Liver (tissue), 3 donors: ENCODE measurements at regions not wholly inside any gene's neighbourhood (a gene's known extent, or its start where the extent isn't known, plus 50 kb on each side); places are given as distances from the start of the nearest gene placed in this dataset.

Experiments used
- HNF4A ChIP-seq, 2 donors: conservative IDR thresholded peaks; 2 replicates each; pipeline ENCODE4 v1.6.1; 2016; ENCODE audit warnings: antibody characterized with exemption in 2 of 2, mild to moderate bottlenecking in 2 of 2
- JUND ChIP-seq, 2 donors: IDR thresholded peaks; 2 replicates each; pipeline ENCODE4 v1.6.1; 2016; ENCODE audit warnings: antibody characterized with exemption in 2 of 2
- RXRA ChIP-seq, 2 donors: IDR thresholded peaks; 2 replicates each; pipeline ENCODE4 v1.6.1; 2017 to 2018; ENCODE audit warnings: antibody characterized with exemption in 2 of 2, mild to moderate bottlenecking in 1 of 2
- SP1 ChIP-seq: IDR thresholded peaks from 2 replicates; pipeline ENCODE4 v1.6.1; 2018; ENCODE audit warnings: antibody characterized with exemption, mild to moderate bottlenecking
- TAF1 ChIP-seq: conservative IDR thresholded peaks from 2 replicates; pipeline ENCODE4 v1.6.1; 2016; ENCODE audit warnings: antibody characterized with exemption, mild to moderate bottlenecking
- YY1 ChIP-seq: IDR thresholded peaks from 2 replicates; pipeline ENCODE4 v1.6.1; 2016; ENCODE audit warnings: antibody characterized with exemption, mild to moderate bottlenecking
- ZBTB33 ChIP-seq: IDR thresholded peaks from 2 replicates; pipeline ENCODE4 v1.6.1; 2016; ENCODE audit warnings: antibody characterized with exemption
- TF ChIP-seq, protein P1 (sequence below): fragments of 150-350 bp; IDR thresholded peaks from 2 replicates; pipeline ENCODE4 v1.5.1; 2017; ENCODE audit warnings: improper control_type of control experiment, low read depth, low read length; ENCODE audit not compliant: missing input control
- TF ChIP-seq, protein P2 (sequence below): IDR thresholded peaks from 2 replicates; pipeline ENCODE4 v1.6.1; 2016; ENCODE audit warnings: antibody characterized with exemption
- donor health status: healthy.
- donor health status: healthy.

DNA sequence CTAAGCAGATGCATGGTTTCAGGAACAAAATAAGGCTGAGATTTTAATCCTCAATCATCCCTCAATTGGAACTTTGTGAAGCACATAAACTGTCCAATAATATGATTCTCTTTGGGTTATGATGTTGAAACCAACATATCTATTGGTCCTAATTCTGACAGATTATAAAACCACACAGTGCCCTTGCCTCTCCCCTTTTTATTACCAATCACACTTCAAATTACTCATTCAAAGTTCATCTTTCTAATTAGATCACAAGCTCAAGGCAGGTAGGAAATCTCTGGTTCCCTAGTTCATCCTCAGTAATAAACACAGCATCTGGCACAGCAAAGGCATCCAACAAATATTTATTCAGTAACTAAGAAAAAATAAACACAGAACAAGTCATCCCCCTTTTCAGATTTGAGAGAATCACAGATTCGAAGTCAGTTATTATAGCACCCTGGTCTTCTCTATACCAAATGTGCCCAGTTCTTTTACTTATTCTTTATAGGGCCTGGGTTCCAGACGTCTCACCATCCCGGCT lies 611.6 kb downstream of the INSC start:
- TF ChIP-seq ZBTB33: no peak
- TF ChIP-seq, protein P1, sequence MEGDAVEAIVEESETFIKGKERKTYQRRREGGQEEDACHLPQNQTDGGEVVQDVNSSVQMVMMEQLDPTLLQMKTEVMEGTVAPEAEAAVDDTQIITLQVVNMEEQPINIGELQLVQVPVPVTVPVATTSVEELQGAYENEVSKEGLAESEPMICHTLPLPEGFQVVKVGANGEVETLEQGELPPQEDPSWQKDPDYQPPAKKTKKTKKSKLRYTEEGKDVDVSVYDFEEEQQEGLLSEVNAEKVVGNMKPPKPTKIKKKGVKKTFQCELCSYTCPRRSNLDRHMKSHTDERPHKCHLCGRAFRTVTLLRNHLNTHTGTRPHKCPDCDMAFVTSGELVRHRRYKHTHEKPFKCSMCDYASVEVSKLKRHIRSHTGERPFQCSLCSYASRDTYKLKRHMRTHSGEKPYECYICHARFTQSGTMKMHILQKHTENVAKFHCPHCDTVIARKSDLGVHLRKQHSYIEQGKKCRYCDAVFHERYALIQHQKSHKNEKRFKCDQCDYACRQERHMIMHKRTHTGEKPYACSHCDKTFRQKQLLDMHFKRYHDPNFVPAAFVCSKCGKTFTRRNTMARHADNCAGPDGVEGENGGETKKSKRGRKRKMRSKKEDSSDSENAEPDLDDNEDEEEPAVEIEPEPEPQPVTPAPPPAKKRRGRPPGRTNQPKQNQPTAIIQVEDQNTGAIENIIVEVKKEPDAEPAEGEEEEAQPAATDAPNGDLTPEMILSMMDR: no peak
- TF ChIP-seq, protein P2, sequence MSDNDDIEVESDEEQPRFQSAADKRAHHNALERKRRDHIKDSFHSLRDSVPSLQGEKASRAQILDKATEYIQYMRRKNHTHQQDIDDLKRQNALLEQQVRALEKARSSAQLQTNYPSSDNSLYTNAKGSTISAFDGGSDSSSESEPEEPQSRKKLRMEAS: no peak
- TF ChIP-seq RXRA (IDR thresholded peaks at IDR 0.05): peak in 1 of 2 donors; percentile 17
- TF ChIP-seq SP1: no peak
- TF ChIP-seq YY1: no peak
- TF ChIP-seq TAF1: no peak
- TF ChIP-seq HNF4A (conservative IDR thresholded peaks at IDR 0.05): peak in 1 of 2 donors; percentile 13
- TF ChIP-seq JUND (IDR thresholded peaks at IDR 0.05): no peak
